Activated T-helper 2 cell treated with anti-CD3 and anti-CD28 coated beads, Interferon-gamma antibody, Interleukin-2, Interleukin-4, amounts not matched to agents 10 μg/mL and 5 μg/mL and 100 μg/mL, durations not matched to agents 14 hours and 24 hours and 36 hours (primary cell): ENCODE measurements at regions not wholly inside any gene's neighbourhood (a gene's known extent, or its start where the extent isn't known, plus 50 kb on each side); places are given as distances from the start of the nearest gene placed in this dataset.

Source experiments
- DNase-seq: peaks from one replicate; pipeline ENCODE4 v3.0.0; 2021; ENCODE audit warnings: low spot score
- H3K27ac Mint-ChIP-seq: one replicate; pipeline ENCODE4 v1.8.0; 2021; ENCODE audit warnings: mixed read lengths
- H3K27me3 Mint-ChIP-seq: one replicate; pipeline ENCODE4 v1.8.0; 2021; ENCODE audit warnings: low read depth, mixed read lengths
- H3K36me3 Mint-ChIP-seq: one replicate; pipeline ENCODE4 v1.8.0; 2021; ENCODE audit warnings: low read depth, mixed read lengths
- H3K4me1 Mint-ChIP-seq: one replicate; pipeline ENCODE4 v1.8.0; 2021; ENCODE audit warnings: low read depth, mixed read lengths
- H3K4me3 Mint-ChIP-seq: one replicate; pipeline ENCODE4 v1.8.0; 2021; ENCODE audit warnings: low read depth, mild to moderate bottlenecking, moderate library complexity, mixed read lengths
- H3K9me3 Mint-ChIP-seq: one replicate; pipeline ENCODE4 v1.8.0; 2021; ENCODE audit warnings: mixed read lengths
- intact Hi-C: fragments of 100-400 bp; cut with micrococcal nuclease; formaldehyde crosslinking; loops from one replicate; pipeline ENCODE4 v1.15.1; 2023

- no peak overlapping the region for H3K27ac Mint-ChIP-seq
- H3K4me1 Mint-ChIP-seq = no peaks in the 10 kb centered on the region
- no peak overlapping the region for H3K4me3 Mint-ChIP-seq
- intact Hi-C loops = no loop called here
- H3K27me3 Mint-ChIP-seq = no peaks in the 10 kb centered on the region
- no peaks in the 10 kb centered on the region for H3K9me3 Mint-ChIP-seq
- no peak for DNase-seq
- H3K36me3 Mint-ChIP-seq = no peaks in the 10 kb centered on the region
Measured at GRCh38 chr12:118589162-118589561, 212.8 kb downstream of the SUDS3 start.

DNA sequence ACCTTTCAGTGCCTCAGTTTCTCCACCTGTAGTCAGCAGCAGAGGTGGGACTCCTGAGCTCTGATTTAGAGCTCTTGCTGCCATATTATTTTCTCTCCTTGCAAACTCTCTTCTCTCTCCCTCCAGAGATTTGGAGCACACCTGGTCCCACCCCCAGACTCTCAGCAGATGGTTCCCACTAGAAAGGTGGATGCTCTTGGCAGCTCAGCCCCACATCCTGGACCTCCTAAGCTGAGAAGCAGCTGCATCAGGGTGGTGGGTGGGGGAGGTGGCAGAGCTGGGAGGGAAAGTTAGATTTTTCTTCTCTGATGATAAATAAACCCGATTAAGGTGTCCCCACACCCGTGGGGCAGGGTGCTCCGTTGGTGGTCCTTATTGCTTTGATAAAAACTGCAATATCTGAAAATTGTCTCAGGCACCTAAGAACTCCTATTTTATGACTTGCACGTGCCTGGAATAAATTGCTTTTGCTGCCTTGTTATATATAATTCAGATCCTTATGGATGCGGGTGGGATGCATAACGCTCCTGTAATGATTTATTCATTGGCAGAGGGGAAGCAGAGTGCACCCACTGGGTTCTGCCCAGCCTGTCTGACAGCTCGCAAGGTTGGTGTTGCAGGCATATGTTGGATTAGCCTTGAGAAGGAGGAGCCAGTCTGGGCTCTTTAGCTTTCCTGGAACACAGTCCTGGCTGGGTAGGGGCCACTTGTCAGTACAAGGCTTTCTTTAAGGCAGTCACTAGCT is 214.2 kb downstream of the SUDS3 start:
- Mint-ChIP-seq H3K36me3 (no peaks in the 10 kb centered on the region), H3K9me3 (no peaks in the 10 kb centered on the region), H3K27ac (no peak overlapping the region), H3K4me3 (no peak overlapping the region), H3K27me3 (no peaks in the 10 kb centered on the region), H3K4me1 (no peaks in the 10 kb centered on the region)
- intact Hi-C loops = no loop called here
- DNase-seq = no peak

DNA sequence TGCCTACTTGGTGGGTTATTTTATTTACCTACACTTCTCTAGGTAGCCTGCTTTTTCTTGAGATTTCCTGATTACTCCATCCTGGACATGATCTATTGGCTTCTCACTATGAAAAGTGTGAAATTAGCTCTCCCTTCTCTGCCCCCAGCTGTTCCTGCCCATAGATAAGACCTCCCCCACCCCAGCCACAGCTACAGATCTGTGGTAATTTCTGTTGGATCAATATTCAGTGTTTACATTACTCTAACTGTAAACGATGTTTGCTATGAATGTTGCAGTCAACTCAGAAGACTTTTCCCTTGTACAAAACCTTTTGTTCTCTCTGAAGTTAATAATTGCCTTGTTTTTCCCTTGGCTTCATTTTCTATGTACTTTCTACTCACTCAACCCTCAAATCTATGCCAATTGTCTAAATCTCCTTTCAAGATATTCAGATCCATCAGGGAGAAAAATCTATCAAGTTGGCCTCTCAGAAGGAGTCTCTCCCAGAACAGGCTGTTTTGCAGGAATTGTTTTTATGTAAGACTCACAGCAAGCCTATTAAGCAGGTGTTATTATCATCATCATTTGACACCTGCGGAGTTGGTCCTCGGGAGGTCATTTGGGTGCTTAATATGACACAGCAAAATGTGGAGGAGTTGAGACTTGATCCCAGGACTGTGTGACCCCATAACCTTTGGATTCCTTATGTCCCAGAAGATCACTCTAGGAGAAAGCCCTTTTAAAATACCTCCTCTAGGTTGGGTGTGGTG is 227.4 kb downstream of the SUDS3 start:
- no peaks in the 10 kb centered on the region for H3K36me3 Mint-ChIP-seq
- intact Hi-C loops = no loop called here
- H3K27ac Mint-ChIP-seq = no peak overlapping the region
- peaks cover 4% of the 10 kb centered on the region for H3K9me3 Mint-ChIP-seq
- H3K27me3 Mint-ChIP-seq = no peaks in the 10 kb centered on the region
- no peak overlapping the region for H3K4me3 Mint-ChIP-seq
- H3K4me1 Mint-ChIP-seq = no peaks in the 10 kb centered on the region
- DNase-seq = no peak

- Mint-ChIP-seq H3K27me3 (no peaks in the 10 kb centered on the region), H3K4me1 (no peaks in the 10 kb centered on the region), H3K9me3 (no peaks in the 10 kb centered on the region), H3K27ac (no peak overlapping the region), H3K4me3 (no peak overlapping the region), H3K36me3 (no peaks in the 10 kb centered on the region)
- no peak for DNase-seq
- intact Hi-C loops = no loop called here
Measured at GRCh38 chr12:118606690-118607089, 230.3 kb downstream of the SUDS3 start.

DNA sequence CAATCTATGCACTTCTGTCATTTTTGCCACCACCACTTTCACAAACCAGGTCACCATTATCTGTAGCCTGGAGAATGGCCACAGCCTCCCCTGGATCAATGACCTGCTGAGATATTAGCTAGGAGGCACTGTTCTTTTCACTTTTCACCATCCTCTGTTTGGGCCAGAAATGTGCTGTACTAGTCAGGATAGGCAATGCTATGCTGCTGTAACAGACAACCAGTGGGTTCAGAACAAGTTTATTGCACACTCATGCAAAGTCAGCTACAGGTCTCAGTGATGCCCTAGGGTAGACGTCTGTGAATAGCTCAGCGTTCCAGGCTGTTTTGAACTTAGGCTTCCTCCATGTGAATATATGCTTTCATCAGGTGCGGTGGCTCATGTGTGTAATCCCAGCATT is 231.5 kb downstream of the SUDS3 start:
- intact Hi-C loops = no loop called here
- H3K4me1 Mint-ChIP-seq = no peaks in the 10 kb centered on the region
- H3K27me3 Mint-ChIP-seq = no peaks in the 10 kb centered on the region
- H3K27ac Mint-ChIP-seq = no peak overlapping the region
- no peak overlapping the region for H3K4me3 Mint-ChIP-seq
- H3K36me3 Mint-ChIP-seq = no peaks in the 10 kb centered on the region
- H3K9me3 Mint-ChIP-seq = no peaks in the 10 kb centered on the region
- DNase-seq = no peak

DNA sequence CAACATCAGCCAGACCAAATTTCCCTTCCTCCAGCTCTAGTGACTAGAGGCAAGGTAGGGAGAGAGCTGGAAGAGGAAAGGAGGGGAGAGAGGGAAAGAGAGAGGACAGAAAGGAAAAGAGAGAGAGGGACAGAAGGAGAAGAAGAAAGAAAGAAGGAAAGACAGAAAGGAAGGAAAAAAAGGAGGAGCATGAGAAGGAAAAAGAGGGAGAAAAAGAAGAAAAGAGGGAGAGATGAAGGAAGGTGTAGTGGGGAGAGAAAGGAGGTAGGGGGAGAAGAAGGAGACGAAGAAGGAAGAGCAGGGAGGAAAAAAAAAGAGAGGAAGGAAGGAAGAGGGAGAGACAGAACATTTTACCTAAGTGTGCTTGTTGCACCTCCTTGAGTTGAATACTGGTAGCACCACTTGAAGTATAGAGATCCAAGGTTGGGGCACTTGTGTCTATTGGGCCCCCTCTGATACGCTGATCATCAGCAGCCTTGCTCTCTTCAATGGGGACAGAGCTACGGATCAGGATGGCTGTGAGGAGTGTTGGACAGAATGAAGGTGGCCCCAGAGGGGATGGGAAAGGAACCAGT is 232.5 kb downstream of the SUDS3 start:
- H3K9me3 Mint-ChIP-seq = peaks cover 4% of the 10 kb centered on the region
- DNase-seq = no peak
- no peak overlapping the region for H3K27ac Mint-ChIP-seq
- intact Hi-C loops = no loop called here
- no peaks in the 10 kb centered on the region for H3K4me1 Mint-ChIP-seq
- H3K27me3 Mint-ChIP-seq = no peaks in the 10 kb centered on the region
- H3K36me3 Mint-ChIP-seq = no peaks in the 10 kb centered on the region
- no peak overlapping the region for H3K4me3 Mint-ChIP-seq

DNA sequence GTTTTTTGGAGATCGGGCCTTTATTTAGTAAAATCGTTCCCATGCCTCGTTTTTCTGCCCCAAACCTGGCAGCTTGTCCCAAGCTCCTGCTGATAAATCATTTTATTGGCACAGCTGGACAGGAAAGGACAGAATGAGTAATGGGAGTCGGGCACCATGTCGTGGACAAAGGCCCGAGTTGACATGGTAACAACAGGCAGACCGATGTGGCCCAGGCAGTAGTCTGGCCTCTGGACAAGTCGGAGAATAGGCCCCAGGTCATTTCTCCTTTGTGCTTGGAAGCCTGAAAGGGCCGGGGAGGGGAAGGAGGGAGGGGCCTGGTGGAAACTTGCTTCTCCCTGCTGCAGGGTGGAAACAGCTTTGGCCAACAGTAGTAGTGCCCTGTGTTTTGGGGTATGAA is 234.9 kb downstream of the SUDS3 start:
- H3K9me3 Mint-ChIP-seq = peaks cover 4% of the 10 kb centered on the region
- H3K36me3 Mint-ChIP-seq = no peaks in the 10 kb centered on the region
- intact Hi-C loops = no loop called here
- no peak for DNase-seq
- H3K4me1 Mint-ChIP-seq = no peaks in the 10 kb centered on the region
- H3K27ac Mint-ChIP-seq = no peak overlapping the region
- no peak overlapping the region for H3K4me3 Mint-ChIP-seq
- no peaks in the 10 kb centered on the region for H3K27me3 Mint-ChIP-seq

DNA sequence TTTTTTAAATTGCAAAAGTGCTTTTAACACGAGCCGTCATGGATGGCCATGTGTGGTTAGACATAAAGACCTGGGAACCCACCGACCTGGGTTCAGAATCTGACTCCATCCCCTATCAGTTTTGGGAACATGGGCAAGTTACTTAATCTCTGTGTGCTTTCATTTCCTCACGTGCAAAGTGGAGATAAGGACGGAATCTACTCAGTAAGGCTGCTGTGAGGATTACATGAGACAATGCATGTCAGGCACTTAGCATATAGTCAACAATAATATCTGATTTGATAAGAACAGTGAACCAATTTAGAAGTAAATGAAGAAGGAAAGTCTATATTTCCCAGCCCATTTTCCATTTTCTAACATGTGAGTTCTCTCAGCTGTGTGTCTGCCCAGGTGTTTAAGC is 235.4 kb downstream of the SUDS3 start:
- H3K4me1 Mint-ChIP-seq = no peaks in the 10 kb centered on the region
- intact Hi-C loops = no loop called here
- H3K27me3 Mint-ChIP-seq = no peaks in the 10 kb centered on the region
- no peaks in the 10 kb centered on the region for H3K36me3 Mint-ChIP-seq
- DNase-seq = no peak
- H3K4me3 Mint-ChIP-seq = no peak overlapping the region
- no peak overlapping the region for H3K27ac Mint-ChIP-seq
- H3K9me3 Mint-ChIP-seq = peaks cover 4% of the 10 kb centered on the region

DNA sequence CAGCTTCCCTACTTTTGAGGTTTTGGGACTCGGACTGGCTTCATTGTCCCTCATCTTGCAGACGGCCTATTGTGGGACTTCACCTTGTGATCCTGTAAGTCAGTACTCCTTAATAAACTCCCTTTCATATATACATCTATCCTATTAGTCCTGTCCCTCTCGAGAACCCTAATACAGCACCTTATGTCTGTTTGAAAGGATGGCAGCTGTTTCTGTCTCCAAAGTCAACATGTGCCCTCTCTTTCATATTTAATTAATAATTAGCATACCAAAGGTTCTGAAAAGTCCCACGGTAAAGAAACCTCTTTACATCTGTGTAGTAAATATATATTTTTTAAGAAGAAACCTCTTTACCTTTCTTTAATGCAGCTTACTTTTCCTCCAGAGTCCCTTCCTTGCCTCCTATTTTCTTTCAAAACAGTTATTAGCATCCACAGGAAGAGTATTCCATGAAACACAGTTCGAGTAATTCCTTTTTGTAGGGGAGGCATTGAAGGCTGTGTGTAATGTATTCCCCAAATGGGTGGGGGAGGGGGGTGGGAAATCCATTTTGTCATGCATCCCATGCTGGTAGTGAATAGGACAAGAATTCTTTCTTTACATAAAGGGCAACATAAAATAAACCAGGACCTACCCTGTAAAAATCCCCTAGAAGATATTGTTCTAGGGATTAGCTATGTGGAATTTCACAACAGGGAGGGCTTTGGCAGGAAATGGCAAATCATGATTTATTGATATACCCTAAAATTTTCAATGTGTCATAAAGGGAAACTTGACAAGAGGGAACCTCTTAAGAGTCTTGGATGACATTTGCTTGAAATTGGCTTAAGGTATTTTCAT is 241.5 kb downstream of the SUDS3 start:
- no peak overlapping the region for H3K4me3 Mint-ChIP-seq
- H3K27ac Mint-ChIP-seq = no peak overlapping the region
- no peaks in the 10 kb centered on the region for H3K4me1 Mint-ChIP-seq
- H3K27me3 Mint-ChIP-seq = no peaks in the 10 kb centered on the region
- intact Hi-C loops = no loop called here
- no peak for DNase-seq
- no peaks in the 10 kb centered on the region for H3K36me3 Mint-ChIP-seq
- peaks cover 4% of the 10 kb centered on the region for H3K9me3 Mint-ChIP-seq

GRCh38 chr12:118618695-118619094 is 242.3 kb downstream of the SUDS3 start:
- H3K4me3 Mint-ChIP-seq = no peak overlapping the region
- intact Hi-C loops = no loop called here

DNA sequence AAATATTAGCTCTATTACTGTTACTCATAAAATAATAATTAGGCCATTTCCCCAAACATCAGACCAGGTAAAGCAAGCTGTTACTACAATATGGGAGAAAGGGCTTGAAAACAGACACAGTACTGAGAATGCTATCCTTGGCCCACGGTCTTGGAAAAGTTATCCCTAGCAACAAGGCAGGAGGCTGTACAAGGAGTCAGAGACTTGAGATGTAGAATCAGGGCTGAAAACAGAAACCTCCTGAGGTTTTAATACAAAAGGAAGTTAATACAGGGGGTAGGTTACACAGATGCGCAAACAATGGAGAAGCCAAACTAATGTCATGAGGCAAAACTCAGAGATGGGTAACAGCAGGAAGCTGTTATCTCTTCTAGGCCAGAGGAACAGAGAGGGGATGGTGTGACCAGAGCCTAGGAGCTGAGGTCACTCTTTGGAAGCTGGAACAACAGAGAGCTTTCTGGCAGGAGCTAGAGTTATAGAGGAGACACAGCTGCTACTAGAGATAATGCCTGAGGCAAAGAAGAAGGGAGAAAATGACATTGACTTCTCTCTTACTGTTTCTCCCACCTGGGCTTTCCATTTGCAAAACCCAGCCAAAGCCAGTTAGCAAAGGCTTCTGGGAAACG is 248.8 kb downstream of the SUDS3 start:
- H3K4me3 Mint-ChIP-seq = no peak overlapping the region
- peaks cover 4% of the 10 kb centered on the region for H3K9me3 Mint-ChIP-seq
- intact Hi-C loops = no loop called here
- DNase-seq = no peak
- H3K27ac Mint-ChIP-seq = no peak overlapping the region
- no peaks in the 10 kb centered on the region for H3K27me3 Mint-ChIP-seq
- no peaks in the 10 kb centered on the region for H3K36me3 Mint-ChIP-seq
- H3K4me1 Mint-ChIP-seq = no peaks in the 10 kb centered on the region

More at GRCh38 chr12:118618695-118619094, 242.3 kb downstream of the SUDS3 start:
- Mint-ChIP-seq H3K36me3 (no peaks in the 10 kb centered on the region), H3K4me1 (no peaks in the 10 kb centered on the region), H3K9me3 (peaks cover 4% of the 10 kb centered on the region), H3K27ac (no peak overlapping the region), H3K27me3 (no peaks in the 10 kb centered on the region)
- DNase-seq = no peak

DNA sequence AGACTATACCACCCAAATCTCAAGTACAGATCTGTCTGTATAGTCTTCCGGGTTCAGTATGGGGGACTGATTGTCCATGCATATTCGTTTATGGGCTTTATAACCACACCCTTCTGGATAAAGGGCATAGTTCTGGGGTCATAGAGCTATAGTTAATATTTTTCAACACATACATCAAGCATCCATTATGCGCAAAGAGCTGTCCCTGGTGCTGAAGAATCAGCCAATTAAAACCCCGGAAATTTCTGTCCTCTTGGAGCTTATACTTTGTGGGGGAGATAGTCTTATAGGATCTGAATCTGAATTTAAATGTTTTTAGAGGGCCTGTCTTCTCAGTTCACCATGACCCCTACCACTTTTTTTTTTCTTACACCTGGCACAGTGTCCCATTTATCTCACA is 256.7 kb downstream of the SUDS3 start:
- intact Hi-C loops = no loop called here
- Mint-ChIP-seq H3K36me3 (no peaks in the 10 kb centered on the region), H3K27me3 (no peaks in the 10 kb centered on the region), H3K4me3 (no peak overlapping the region), H3K4me1 (no peaks in the 10 kb centered on the region), H3K9me3 (peaks cover 6% of the 10 kb centered on the region), H3K27ac (no peak overlapping the region)
- DNase-seq = no peak
